Adrenal gland (tissue), 9 donors: ENCODE measurements at regions not wholly inside any gene's neighbourhood (a gene's known extent, or its start where the extent isn't known, plus 50 kb on each side); places are given as distances from the start of the nearest gene placed in this dataset.

ENCODE experiments used
- DNase-seq, 7 donors: peaks; one replicate each; pipeline ENCODE4 v3.0.0-alpha.2; 2019 to 2020
- H3K27ac ChIP-seq, 5 donors: fragments of 200-600 bp; sonication (generic) in 4 of 5; 1 replicate in 3 of 5; 2 replicates in 2 of 5; pipeline versions ENCODE4 v1.5.1 to v1.8.0; 2016 to 2020; ENCODE audit warnings: mild to moderate bottlenecking in 1 of 5
- H3K27me3 ChIP-seq: fragments of 200-600 bp; 2 replicates; pipeline ENCODE4 v1.8.0; 2021
- H3K36me3 ChIP-seq, 2 donors: fragments of 200-600 bp; replicated peaks in 1 of 2; 1 replicate in 1 of 2; 2 replicates in 1 of 2; pipeline versions ENCODE4 v1.5.1 to v1.8.0; 2018 to 2022
- H3K4me1 ChIP-seq, 2 donors: fragments of 200-600 bp; replicated peaks in 1 of 2; 1 replicate in 1 of 2; 2 replicates in 1 of 2; pipeline versions ENCODE4 v1.5.1 to v1.8.0; 2018 to 2021
- H3K4me3 ChIP-seq, 4 donors: fragments of 200-600 bp; sonication (generic) in 3 of 4; one replicate each; pipeline ENCODE4 v1.5.1; 2016 to 2018
- H3K9me3 ChIP-seq, 3 donors: fragments of 200-600 bp; sonication (generic) in 1 of 3; replicated peaks in 1 of 3; 1 replicate in 2 of 3; 2 replicates in 1 of 3; pipeline versions ENCODE4 v1.5.1 to v1.8.0; 2016 to 2021
- CTCF ChIP-seq, 6 experiments: fragments of 450-650 bp in 4 of 6; fragments of 200-600 bp in 2 of 6; sonication (generic) in 1 of 6; IDR thresholded peaks; 1 replicate in 5 of 6; 2 replicates in 1 of 6; pipeline versions ENCODE4 v1.5.1 to v1.8.0; 2016 to 2021; ENCODE audit warnings: antibody characterized with exemption in 6 of 6, mild to moderate bottlenecking in 2 of 6, moderate library complexity in 1 of 6
- POLR2A ChIP-seq, 2 donors: fragments of 450-650 bp; IDR thresholded peaks; one replicate each; pipeline ENCODE4 v1.6.1; 2017; ENCODE audit warnings: antibody characterized with exemption in 2 of 2, mild to moderate bottlenecking in 2 of 2, moderate library complexity in 1 of 2
- WGBS, 4 donors: extraction: QIAGEN DNeasy Blood & Tissue Kit in 2 of 4; methylation state at CpG; one replicate each; pipeline versions ENCODE4 v1.1.5 to v1.1.7; 2013 to 2017; 5-methylcytosine and 5-hydroxymethylcytosine counted together
- intact Hi-C, 2 donors: fragments of 100-400 bp; cut with DNase I; formaldehyde crosslinking; loops; one replicate each; pipeline versions ENCODE4 v1.14.1 to v1.15.0; 2022 to 2023
- donor health status: healthy with polysubstance abuse.
- donor health status: Bipolar disorder and iron deficiency.
- donor health status: DM: yes; HTN: yes; CAD: no.
- donor health status: DM: no; HTN: no; CAD: no.
- donor health status: DM: no; HTN: no; CAD: no.

- no peak for TF ChIP-seq CTCF (IDR thresholded peaks at IDR 0.05)
- TF ChIP-seq POLR2A (IDR thresholded peaks at IDR 0.05): no peak
- WGBS, 4 donors: 45 to 70% (median 49%) methylated on average over 6 to 7 of the region's 7 CpGs
- Histone ChIP-seq H3K9me3 (no peaks in the 10 kb centered on the region), H3K27ac (no peak overlapping the region), H3K27me3 (no peaks in the 10 kb centered on the region), H3K4me1 (peaks cover 0 to 3% of the 10 kb centered on the region in 2 donors), H3K36me3 (no peaks in the 10 kb centered on the region), H3K4me3 (no peak overlapping the region)
- intact Hi-C loops: loop anchor here (5.0 to 10.0 kb wide), 2 partner anchors 64 to 92 kb away; partner anchors contain the start of gene TAGAP (in 1 of the 2)
- peak; percentile 44 to 89 (median 70) for DNase-seq
Measured at GRCh38 chr6:159106627-159107241, 61.9 kb upstream of the TAGAP start.

- intact Hi-C loops: loop anchor here (2.0 to 10.0 kb wide), 3 partner anchors 63 to 91 kb away; partner anchors contain the start of gene TAGAP (in 1 of the 2)
Measured at GRCh38 chr6:159105716-159106115, 60.9 kb upstream of the TAGAP start.

DNA sequence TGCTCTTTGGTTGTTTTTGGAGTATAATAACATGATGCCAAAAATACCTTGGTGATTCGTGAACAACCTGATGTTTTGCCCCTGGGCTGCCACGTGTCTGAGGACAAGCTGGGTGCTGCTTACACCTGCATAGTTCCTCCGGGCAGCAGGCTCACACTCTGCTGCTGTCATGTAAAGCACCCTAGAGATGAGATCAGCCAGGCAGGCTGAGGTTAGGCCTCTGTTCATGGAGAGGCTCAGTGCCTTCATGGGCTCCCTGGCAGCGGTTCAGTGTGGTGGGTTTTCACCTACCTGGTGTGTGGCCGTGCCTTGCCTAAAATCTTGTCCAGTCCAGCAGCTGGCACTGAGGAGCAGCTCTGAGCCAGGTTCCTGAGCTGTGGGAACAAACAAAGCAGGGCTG lies 60.1 kb upstream of the TAGAP start:
- Histone ChIP-seq H3K27ac (no peak overlapping the region), H3K36me3 (no peaks in the 10 kb centered on the region), H3K27me3 (no peaks in the 10 kb centered on the region), H3K9me3 (no peaks in the 10 kb centered on the region), H3K4me3 (no peak overlapping the region), H3K4me1 (peaks cover 0 to 3% of the 10 kb centered on the region in 2 donors)
- peak in 1 of 7 donors; percentile 48 for DNase-seq
- TF ChIP-seq CTCF (IDR thresholded peaks at IDR 0.05): no peak
- TF ChIP-seq POLR2A (IDR thresholded peaks at IDR 0.05): no peak
- intact Hi-C loops: loop anchor here (2.0 to 10.0 kb wide), 3 partner anchors 62 to 90 kb away; partner anchors contain the start of gene TAGAP (in 1 of the 2)
- 73 to 85% (median 80%) methylated on average over 4 to 5 of the region's 5 CpGs for WGBS, 4 donors

More at GRCh38 chr6:159105716-159106115, 60.9 kb upstream of the TAGAP start:
- no peaks in the 10 kb centered on the region for H3K27me3 ChIP-seq
- no peaks in the 10 kb centered on the region for H3K9me3 ChIP-seq
- H3K4me1 ChIP-seq: peaks cover 0 to 3% of the 10 kb centered on the region in 2 donors
- no peak overlapping the region for H3K27ac ChIP-seq
- 75 to 87% (median 81%) methylated on average over 3 of the region's 3 CpGs for WGBS, 4 donors
- no peak overlapping the region for H3K4me3 ChIP-seq
- DNase-seq: no peak
- TF ChIP-seq POLR2A (IDR thresholded peaks at IDR 0.05): no peak
- TF ChIP-seq CTCF (IDR thresholded peaks at IDR 0.05): no peak
- H3K36me3 ChIP-seq: no peaks in the 10 kb centered on the region

- no peaks in the 10 kb centered on the region for H3K27me3 ChIP-seq
- peak; percentile 59 to 77 (median 74) for DNase-seq
- no peak overlapping the region for H3K27ac ChIP-seq
- H3K36me3 ChIP-seq: no peaks in the 10 kb centered on the region
- H3K9me3 ChIP-seq: no peaks in the 10 kb centered on the region
- intact Hi-C loops: loop anchor here in 1 of 2 donors (2.0 to 10.0 kb wide), 2 partner anchors 62 to 90 kb away; no protein-coding TSS in a partner anchor
- 26 to 49% (median 32%) methylated on average over 9 to 17 of the region's 17 CpGs for WGBS, 4 donors
- peaks cover 0 to 3% of the 10 kb centered on the region in 2 donors for H3K4me1 ChIP-seq
- no peak overlapping the region for H3K4me3 ChIP-seq
- TF ChIP-seq POLR2A (IDR thresholded peaks at IDR 0.05) (no peak), CTCF (IDR thresholded peaks at IDR 0.05) (peak; percentile 74 to 90 (median 86))
Measured at GRCh38 chr6:159104163-159104925, 59.6 kb upstream of the TAGAP start.
